Fibroblast of mammary gland (primary cell): ENCODE measurements at regions not wholly inside any gene's neighbourhood (a gene's known extent, or its start where the extent isn't known, plus 50 kb on each side); places are given as distances from the start of the nearest gene placed in this dataset.

ENCODE experiments used
- DNase-seq: peaks from one replicate; pipeline ENCODE4 v3.0.0-alpha.2; 2010; ENCODE audit warnings: low read depth
- H3K4me3 ChIP-seq: 2 replicates; pipeline ENCODE4 v1.5.1; 2011; ENCODE audit warnings: low read depth, mild to moderate bottlenecking, low read length, moderate library complexity; ENCODE audit not compliant: control insufficient read depth
- CTCF ChIP-seq: conservative IDR thresholded peaks from 2 replicates; pipeline ENCODE4 v1.5.1; 2011; ENCODE audit warnings: low read depth, low read length, inconsistent platforms; ENCODE audit not compliant: control insufficient read depth, insufficient read depth

GRCh38 chr6:142683714-142684141, 261.2 kb downstream of the HIVEP2 start:
- no peak for DNase-seq
- TF ChIP-seq CTCF = no peak
- H3K4me3 ChIP-seq = no peak overlapping the region

- no peak overlapping the region for H3K4me3 ChIP-seq
- no peak for TF ChIP-seq CTCF
- DNase-seq = no peak
These were observed 260.6 kb downstream of the HIVEP2 start for GRCh38 chr6:142684371-142684770.

GRCh38 chr6:142685852-142686506, 259.0 kb downstream of the HIVEP2 start:
- TF ChIP-seq CTCF = no peak
- no peak overlapping the region for H3K4me3 ChIP-seq
- DNase-seq = no peak

- no peak overlapping the region for H3K4me3 ChIP-seq
- TF ChIP-seq CTCF = no peak
- DNase-seq = no peak
These were observed 258.5 kb downstream of the HIVEP2 start for GRCh38 chr6:142686507-142686887.

- peak; percentile 94 for TF ChIP-seq CTCF
- DNase-seq = peak; percentile 94
- H3K4me3 ChIP-seq = peak overlapping the region; percentile 1
These were observed 252.0 kb downstream of the HIVEP2 start for GRCh38 chr6:142692942-142693341.

GRCh38 chr6:142693441-142693840, 251.5 kb downstream of the HIVEP2 start:
- peak overlapping the region; percentile 1 for H3K4me3 ChIP-seq
- no peak for TF ChIP-seq CTCF
- DNase-seq = peak; percentile 85

- H3K4me3 ChIP-seq = no peak overlapping the region
- no peak for TF ChIP-seq CTCF
- peak; percentile 59 for DNase-seq
These were observed 250.9 kb downstream of the HIVEP2 start for GRCh38 chr6:142694054-142694453.
